GM10266 (cell line): ENCODE measurements at regions not wholly inside any gene's neighbourhood (a gene's known extent, or its start where the extent isn't known, plus 50 kb on each side); places are given as distances from the start of the nearest gene placed in this dataset.

Experiments
- DNase-seq: peaks from one replicate; pipeline ENCODE4 v3.0.0; 2012; ENCODE audit errors: extremely low spot score
- CTCF ChIP-seq: IDR thresholded peaks from 2 replicates; pipeline ENCODE4 v1.5.1; 2012; ENCODE audit warnings: mild to moderate bottlenecking, low read depth; ENCODE audit not compliant: control insufficient read depth, insufficient read depth; ENCODE audit errors: missing control alignments

- no peak for DNase-seq
- no peak for TF ChIP-seq CTCF
These were observed 95.3 kb upstream of the XYLT1 start for GRCh38 chr16:17566075-17566474.

DNA sequence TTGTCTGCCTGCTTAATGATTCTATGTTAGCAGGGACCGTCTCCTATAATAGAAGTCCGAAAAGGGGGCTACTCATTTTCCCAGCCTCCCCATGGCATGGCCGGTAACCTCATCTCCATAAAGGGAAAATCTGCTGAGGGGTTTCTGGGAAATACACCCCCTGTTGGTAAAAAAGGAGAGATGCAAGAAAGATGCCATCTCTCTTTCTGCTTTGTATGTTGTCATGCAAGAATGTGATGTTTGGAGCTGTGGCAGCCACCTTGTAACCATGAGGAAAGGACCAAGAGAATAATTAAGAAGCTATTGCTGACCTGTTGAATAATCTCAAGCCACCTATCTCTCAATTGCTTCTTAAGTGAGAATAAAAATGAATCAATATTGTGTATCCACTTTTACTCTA lies 94.8 kb upstream of the XYLT1 start:
- no peak for DNase-seq
- TF ChIP-seq CTCF = no peak

DNA sequence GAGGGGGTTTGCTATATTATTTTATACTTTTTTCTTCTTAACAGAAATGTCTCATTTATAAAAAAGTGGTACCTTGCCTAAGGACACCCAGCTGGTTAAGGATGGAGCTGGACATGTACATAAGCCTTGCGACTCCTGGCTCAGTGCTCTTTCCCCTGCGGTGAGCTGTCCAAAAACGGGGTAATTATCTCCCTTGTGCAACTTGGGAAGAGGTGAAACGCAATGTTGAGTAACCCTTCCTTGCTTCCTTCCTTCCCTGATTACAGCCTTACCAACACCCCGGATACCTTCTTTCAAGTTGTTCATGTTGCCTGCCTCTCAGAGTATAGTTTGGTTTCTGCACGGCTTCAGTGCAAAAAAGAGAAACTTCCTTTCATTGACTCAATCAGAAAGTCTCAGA lies 94.1 kb upstream of the XYLT1 start:
- no peak for TF ChIP-seq CTCF
- DNase-seq = no peak

DNA sequence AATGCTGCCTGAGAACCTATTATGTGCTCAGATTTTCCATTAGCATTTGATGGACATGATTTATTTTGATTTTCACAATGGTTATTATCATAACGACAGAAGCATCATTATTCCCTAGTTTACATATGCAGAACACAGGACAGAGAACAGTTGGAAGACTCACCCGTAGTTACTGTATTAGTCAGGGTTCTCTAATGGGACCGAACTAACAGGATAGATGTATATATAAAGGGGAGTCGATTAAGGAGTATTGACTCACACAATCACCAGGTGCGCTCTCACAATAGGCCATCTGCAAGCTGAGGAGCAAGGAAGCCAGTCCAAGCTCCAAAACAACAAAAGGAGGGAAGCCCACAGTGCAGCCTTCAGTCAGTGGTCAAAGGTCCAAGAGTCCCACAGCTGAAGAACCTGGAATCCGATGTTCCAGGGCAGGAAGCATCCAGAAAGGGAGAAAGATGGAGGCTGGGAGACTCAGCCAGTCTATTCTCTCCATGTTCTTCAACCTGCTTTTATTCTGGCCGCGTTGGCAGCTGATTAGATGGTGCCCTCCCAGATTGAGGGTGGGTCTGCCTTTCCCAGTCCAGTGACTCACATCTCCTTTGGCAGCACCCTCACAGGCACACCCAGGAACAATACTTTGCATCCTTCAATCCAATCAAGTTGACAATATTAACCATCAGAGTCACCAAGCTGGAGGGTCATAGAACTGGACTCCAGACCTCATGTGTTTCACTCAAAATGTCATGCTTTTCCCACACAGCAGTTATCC lies 92.7 kb upstream of the XYLT1 start:
- no peak for DNase-seq
- no peak for TF ChIP-seq CTCF

DNA sequence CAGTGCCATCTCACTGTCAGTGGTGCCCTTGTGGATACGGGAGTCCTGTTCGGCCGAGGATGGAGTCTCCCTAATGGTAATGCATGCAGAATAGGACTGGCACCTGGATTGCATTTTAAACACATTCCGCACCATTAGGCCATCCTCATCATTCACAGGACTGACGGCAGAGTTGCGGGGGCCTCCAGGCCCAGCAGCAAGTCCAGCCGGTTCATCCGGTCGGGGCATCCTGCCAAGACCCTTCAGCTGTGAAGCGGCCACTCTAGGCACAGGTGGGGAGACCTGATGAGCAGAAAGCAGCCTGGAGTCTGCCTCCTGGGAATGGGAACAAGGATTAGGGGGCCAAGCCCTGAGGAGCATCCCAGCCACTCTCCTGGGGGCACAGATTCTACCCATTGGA lies 90.3 kb upstream of the XYLT1 start:
- no peak for DNase-seq

GRCh38 chr16:17560548-17560947 lies 89.8 kb upstream of the XYLT1 start:
- no peak for TF ChIP-seq CTCF
- DNase-seq = no peak

More for the DNA sequence above, 90.3 kb upstream of the XYLT1 start:
- no peak for TF ChIP-seq CTCF

- TF ChIP-seq CTCF = no peak
These were observed 88.6 kb upstream of the XYLT1 start for GRCh38 chr16:17559394-17559793.

More at GRCh38 chr16:17559394-17559793, 88.6 kb upstream of the XYLT1 start:
- DNase-seq = no peak
